Karpas-422 (cell line): ENCODE measurements at regions not wholly inside any gene's neighbourhood (a gene's known extent, or its start where the extent isn't known, plus 50 kb on each side); places are given as distances from the start of the nearest gene placed in this dataset.

Experiments used
- DNase-seq: peaks from one replicate; pipeline ENCODE4 v3.0.0-alpha.2; 2015
- H2AFZ ChIP-seq: fragments of 200-600 bp; sonication (generic); 2 replicates; pipeline ENCODE4 v1.6.1; 2014; ENCODE audit warnings: antibody characterized with exemption, low read length, mixed read lengths
- H3K27ac ChIP-seq: fragments of 200-600 bp; sonication (generic); 2 replicates; pipeline ENCODE4 v1.5.1; 2014; ENCODE audit warnings: mild to moderate bottlenecking, low read length, moderate library complexity
- H3K27me3 ChIP-seq: fragments of 200-600 bp; sonication (generic); 2 replicates; pipeline ENCODE4 v1.6.1; 2014; ENCODE audit warnings: low read length, mixed read lengths
- H3K36me3 ChIP-seq: fragments of 200-600 bp; sonication (generic); 2 replicates; pipeline ENCODE4 v1.6.1; 2014; ENCODE audit warnings: low read length, mixed read lengths; ENCODE audit not compliant: insufficient read depth
- H3K4me1 ChIP-seq: fragments of 200-600 bp; sonication (generic); 2 replicates; pipeline ENCODE4 v1.6.1; 2014; ENCODE audit warnings: mild to moderate bottlenecking, low read length, mixed read lengths
- H3K4me2 ChIP-seq: fragments of 200-600 bp; sonication (generic); 2 replicates; pipeline ENCODE4 v1.6.1; 2014; ENCODE audit warnings: low read length, low read depth, mild to moderate bottlenecking; ENCODE audit not compliant: poor library complexity, severe bottlenecking
- H3K4me3 ChIP-seq: fragments of 200-600 bp; sonication (generic); 2 replicates; pipeline ENCODE4 v1.5.1; 2014; ENCODE audit warnings: mild to moderate bottlenecking, antibody characterized with exemption, low read length, mixed read lengths
- H3K79me2 ChIP-seq: fragments of 200-600 bp; sonication (generic); 2 replicates; pipeline ENCODE4 v1.6.1; 2014; ENCODE audit warnings: mild to moderate bottlenecking, low read length, mixed read lengths
- H3K9ac ChIP-seq: fragments of 200-600 bp; sonication (generic); 2 replicates; pipeline ENCODE4 v1.6.0; 2014; ENCODE audit warnings: low read length
- H3K9me2 ChIP-seq: fragments of 200-600 bp; sonication (generic), shearing (Covaris generic); replicated peaks from 2 replicates; pipeline ENCODE4 v1.6.0; 2014; ENCODE audit warnings: mild to moderate bottlenecking, low read length, moderate library complexity; ENCODE audit not compliant: insufficient read depth
- H3K9me3 ChIP-seq: fragments of 300-700, 200-600 bp; sonication (generic); 2 replicates; pipeline ENCODE4 v1.6.1; 2014; ENCODE audit warnings: low read length, mixed read lengths
- H4K20me1 ChIP-seq: fragments of 200-600 bp; sonication (generic); 2 replicates; pipeline ENCODE4 v1.6.1; 2014; ENCODE audit warnings: mild to moderate bottlenecking, antibody characterized with exemption, low read length, low read depth; ENCODE audit not compliant: insufficient read depth

DNA sequence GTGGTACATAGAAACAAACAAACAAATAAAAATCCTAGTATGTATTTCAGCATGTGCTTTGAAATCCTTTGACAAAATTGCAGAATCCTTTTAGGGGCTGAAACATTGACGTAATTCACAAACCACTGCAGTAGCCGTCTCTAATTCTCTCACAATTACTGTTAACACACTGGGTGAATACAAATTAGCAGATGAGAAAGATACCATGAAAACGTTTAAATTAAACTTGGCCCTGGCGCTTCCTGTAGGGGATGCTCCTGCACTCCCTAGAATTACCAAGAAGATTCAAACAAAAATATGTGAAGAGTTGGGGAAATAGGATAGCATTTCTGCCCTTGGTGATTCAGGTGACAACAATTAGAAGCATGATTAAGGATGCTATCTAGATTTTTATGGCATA lies 772.5 kb upstream of the PRKX start:
- no peaks in the 10 kb centered on the region for H3K9me2 ChIP-seq
- no peak overlapping the region for H3K27ac ChIP-seq
- H3K4me1 ChIP-seq: no peaks in the 10 kb centered on the region
- H3K9me3 ChIP-seq: no peaks in the 10 kb centered on the region
- no peaks in the 10 kb centered on the region for H4K20me1 ChIP-seq
- H3K4me3 ChIP-seq: no peak overlapping the region
- no peak overlapping the region for H2AFZ ChIP-seq
- H3K4me2 ChIP-seq: no peak overlapping the region
- H3K9ac ChIP-seq: no peak overlapping the region
- no peaks in the 10 kb centered on the region for H3K27me3 ChIP-seq
- H3K36me3 ChIP-seq: no peaks in the 10 kb centered on the region
- no peaks in the 10 kb centered on the region for H3K79me2 ChIP-seq
- no peak for DNase-seq

DNA sequence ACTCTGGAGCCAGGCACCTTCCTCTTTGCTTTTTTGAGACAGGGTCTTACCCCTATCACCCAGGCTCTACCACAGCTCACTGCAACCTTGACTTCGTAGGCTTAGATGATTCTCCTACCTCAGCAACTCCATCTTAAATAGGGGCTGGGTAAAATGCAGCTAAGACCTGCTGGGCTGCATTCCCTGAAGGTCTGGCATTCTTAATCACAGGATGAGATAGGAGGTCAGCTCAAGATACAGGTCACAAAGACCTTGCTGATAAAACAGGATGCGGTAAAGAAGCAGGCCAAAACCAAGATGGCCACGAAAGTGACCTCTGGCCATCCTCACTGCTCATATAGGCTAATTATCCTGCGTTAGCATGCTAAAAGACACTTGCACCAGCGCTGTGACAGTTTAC lies 770.8 kb upstream of the PRKX start:
- H2AFZ ChIP-seq: no peak overlapping the region
- H4K20me1 ChIP-seq: no peaks in the 10 kb centered on the region
- no peak for DNase-seq
- H3K9me3 ChIP-seq: no peaks in the 10 kb centered on the region
- no peaks in the 10 kb centered on the region for H3K79me2 ChIP-seq
- H3K9ac ChIP-seq: no peak overlapping the region
- no peak overlapping the region for H3K27ac ChIP-seq
- no peaks in the 10 kb centered on the region for H3K4me1 ChIP-seq
- no peak overlapping the region for H3K4me2 ChIP-seq
- no peaks in the 10 kb centered on the region for H3K36me3 ChIP-seq
- H3K4me3 ChIP-seq: no peak overlapping the region
- no peaks in the 10 kb centered on the region for H3K9me2 ChIP-seq
- H3K27me3 ChIP-seq: no peaks in the 10 kb centered on the region

DNA sequence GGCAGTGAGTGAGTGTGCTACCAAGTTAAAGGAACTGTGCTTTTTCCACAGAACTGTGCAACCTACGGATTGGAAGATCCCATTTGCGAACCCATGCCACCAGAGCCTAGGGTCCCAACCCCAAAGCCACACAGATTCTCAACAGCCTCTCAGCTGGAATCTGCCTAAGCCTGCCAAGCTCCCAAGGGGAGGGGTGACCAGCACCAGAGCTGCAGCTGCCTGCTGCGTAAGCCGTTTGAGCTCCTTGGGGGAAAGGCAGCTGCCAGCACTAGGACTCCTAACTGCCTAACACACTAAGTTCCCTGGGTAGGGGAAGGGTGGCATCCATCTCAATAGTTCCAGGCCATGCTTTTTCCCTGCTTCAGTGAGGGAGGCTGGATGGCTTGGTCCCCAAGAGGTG lies 738.1 kb upstream of the PRKX start:
- no peak for DNase-seq
- H3K4me3 ChIP-seq: no peak overlapping the region
- H3K9ac ChIP-seq: no peak overlapping the region
- no peak overlapping the region for H3K27ac ChIP-seq
- no peaks in the 10 kb centered on the region for H3K9me3 ChIP-seq
- H3K36me3 ChIP-seq: no peaks in the 10 kb centered on the region
- no peaks in the 10 kb centered on the region for H3K9me2 ChIP-seq
- H2AFZ ChIP-seq: no peak overlapping the region
- no peak overlapping the region for H3K4me2 ChIP-seq
- H4K20me1 ChIP-seq: no peaks in the 10 kb centered on the region
- H3K27me3 ChIP-seq: no peaks in the 10 kb centered on the region
- peaks cover 7% of the 10 kb centered on the region for H3K4me1 ChIP-seq
- no peaks in the 10 kb centered on the region for H3K79me2 ChIP-seq

DNA sequence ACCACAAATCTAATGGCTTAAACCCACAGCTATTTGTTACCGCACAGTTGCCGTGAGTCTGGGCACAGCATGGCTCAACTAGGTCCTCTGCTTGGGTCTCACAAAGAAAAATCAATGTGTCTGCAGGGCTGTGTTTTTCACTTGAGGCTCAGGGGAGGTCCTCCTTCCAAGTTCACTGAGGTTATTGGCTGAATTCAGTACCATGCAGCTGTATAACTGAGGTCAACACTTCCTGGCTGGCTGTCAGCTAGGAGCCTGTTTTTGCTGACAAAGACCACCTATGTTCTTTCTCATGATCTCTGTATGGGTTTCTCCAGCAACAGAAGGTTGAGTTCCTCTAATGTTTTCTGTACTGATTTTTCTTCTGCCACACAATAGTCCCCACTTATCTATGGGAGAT lies 736.7 kb upstream of the PRKX start:
- Histone ChIP-seq H2AFZ (no peak overlapping the region), H3K27ac (no peak overlapping the region), H4K20me1 (no peaks in the 10 kb centered on the region)

DNA sequence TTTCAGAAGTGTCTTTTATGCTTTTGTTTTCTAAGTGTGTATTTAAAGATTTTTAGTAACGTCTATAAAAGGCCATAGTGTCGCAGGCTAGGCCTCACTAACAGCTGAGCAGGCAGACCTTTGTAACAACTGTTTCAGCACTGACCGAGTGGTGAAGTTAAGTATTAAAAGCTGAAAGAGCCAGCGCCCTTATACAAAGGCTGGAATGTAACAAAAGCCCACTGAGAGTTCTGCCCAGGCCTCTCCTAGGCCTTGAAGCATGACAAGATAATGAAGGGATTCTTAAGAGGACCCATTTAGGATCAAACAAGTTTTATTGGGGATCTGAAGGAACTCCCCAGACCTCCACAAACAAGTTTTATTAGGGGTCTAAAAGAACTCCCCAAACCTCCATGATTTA lies 722.5 kb upstream of the PRKX start:
- Histone ChIP-seq H3K27ac (no peak overlapping the region), H3K4me2 (no peak overlapping the region), H3K4me1 (no peaks in the 10 kb centered on the region), H3K79me2 (no peaks in the 10 kb centered on the region), H3K9ac (no peak overlapping the region), H4K20me1 (no peaks in the 10 kb centered on the region), H3K9me2 (0 out of 2 replicates have a peak, but pooled peaks cover 5% of the 10 kb centered on the region), H3K27me3 (no peaks in the 10 kb centered on the region), H3K9me3 (no peaks in the 10 kb centered on the region), H3K4me3 (no peak overlapping the region), H2AFZ (no peak overlapping the region), H3K36me3 (no peaks in the 10 kb centered on the region)
- no peak for DNase-seq

More for the DNA sequence above, 736.7 kb upstream of the PRKX start:
- H3K79me2 ChIP-seq: no peaks in the 10 kb centered on the region
- no peaks in the 10 kb centered on the region for H3K9me2 ChIP-seq
- no peak overlapping the region for H3K4me2 ChIP-seq
- no peak overlapping the region for H3K9ac ChIP-seq
- DNase-seq: no peak
- H3K27me3 ChIP-seq: no peaks in the 10 kb centered on the region
- H3K9me3 ChIP-seq: no peaks in the 10 kb centered on the region
- no peaks in the 10 kb centered on the region for H3K36me3 ChIP-seq
- no peak overlapping the region for H3K4me3 ChIP-seq
- peaks cover 7% of the 10 kb centered on the region for H3K4me1 ChIP-seq

DNA sequence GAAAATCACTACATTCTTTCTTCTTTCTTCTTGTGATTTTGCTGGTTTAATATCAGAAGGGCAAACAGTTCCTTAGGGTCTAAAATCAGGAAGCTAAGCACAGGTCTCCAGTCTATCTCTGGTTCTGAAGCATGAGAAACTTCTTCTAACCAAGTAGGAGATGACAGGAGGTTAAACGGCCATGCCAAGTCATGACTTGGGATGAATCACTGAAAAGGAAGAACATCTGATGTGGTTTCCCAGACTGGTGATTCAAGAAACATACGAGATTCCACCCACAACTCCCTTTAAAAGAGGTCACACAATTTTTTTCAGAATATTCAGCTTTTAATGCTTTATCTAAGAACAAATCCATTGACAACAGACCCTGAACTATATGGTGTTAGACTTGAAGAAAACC lies 684.0 kb upstream of the PRKX start:
- Histone ChIP-seq H3K4me1 (no peaks in the 10 kb centered on the region), H3K9ac (no peak overlapping the region), H2AFZ (no peak overlapping the region), H3K9me2 (no peaks in the 10 kb centered on the region; the same call in 1 of the 2 replicates), H3K4me3 (no peak overlapping the region), H3K36me3 (no peaks in the 10 kb centered on the region), H3K4me2 (no peak overlapping the region), H4K20me1 (no peaks in the 10 kb centered on the region), H3K9me3 (no peaks in the 10 kb centered on the region), H3K27ac (no peak overlapping the region), H3K79me2 (no peaks in the 10 kb centered on the region), H3K27me3 (0 out of 2 replicates have a peak, but pooled peaks cover 4% of the 10 kb centered on the region)
- DNase-seq: no peak

DNA sequence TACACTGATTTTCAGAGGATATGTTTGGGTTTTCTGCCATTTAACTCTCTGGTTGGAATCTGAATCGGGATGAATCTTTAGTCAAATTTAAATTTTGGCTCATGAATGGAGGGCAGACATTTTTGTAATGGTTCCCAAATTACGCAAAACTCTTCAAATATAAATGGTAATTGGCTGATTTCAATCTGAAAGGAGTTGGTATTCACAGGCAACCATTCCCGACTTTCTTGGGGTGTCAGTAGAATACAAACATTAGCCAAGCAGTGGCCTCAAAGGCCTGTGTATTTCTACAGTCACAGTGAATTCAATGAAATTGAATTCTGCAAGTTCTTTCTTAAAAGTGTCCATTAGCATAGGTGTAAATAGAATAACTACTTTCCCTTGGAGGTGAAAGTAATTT lies 668.8 kb upstream of the PRKX start:
- H3K9me3 ChIP-seq: no peaks in the 10 kb centered on the region
- no peak overlapping the region for H3K27ac ChIP-seq
- H3K79me2 ChIP-seq: no peaks in the 10 kb centered on the region
- DNase-seq: no peak
- no peak overlapping the region for H3K9ac ChIP-seq
- no peak overlapping the region for H2AFZ ChIP-seq
- H3K4me3 ChIP-seq: no peak overlapping the region
- H3K27me3 ChIP-seq: no peaks in the 10 kb centered on the region
- no peaks in the 10 kb centered on the region for H4K20me1 ChIP-seq
- no peaks in the 10 kb centered on the region for H3K9me2 ChIP-seq
- no peaks in the 10 kb centered on the region for H3K36me3 ChIP-seq
- no peak overlapping the region for H3K4me2 ChIP-seq
- no peaks in the 10 kb centered on the region for H3K4me1 ChIP-seq

DNA sequence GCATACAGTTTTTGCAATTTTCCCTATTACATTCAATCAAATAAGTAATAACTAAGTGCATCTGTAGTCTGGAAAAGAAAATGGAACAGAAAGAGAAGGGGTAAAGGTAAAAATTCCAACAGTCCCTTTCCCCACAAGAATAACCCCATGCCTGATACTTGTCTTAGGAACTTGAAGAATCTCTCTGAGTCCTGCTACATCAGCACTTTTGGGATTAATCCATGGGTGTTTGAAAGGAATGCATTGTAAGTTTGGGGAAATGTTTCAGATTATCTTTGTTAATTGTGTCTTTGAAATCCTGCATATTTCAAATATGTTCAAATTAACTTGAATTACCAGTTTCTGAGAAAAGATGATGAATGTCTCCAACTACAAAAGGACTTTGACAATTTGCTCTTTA lies 667.3 kb upstream of the PRKX start:
- Histone ChIP-seq H3K27ac (no peak overlapping the region), H3K36me3 (no peaks in the 10 kb centered on the region), H3K4me2 (no peak overlapping the region), H3K9me2 (no peaks in the 10 kb centered on the region), H3K27me3 (no peaks in the 10 kb centered on the region), H3K4me3 (no peak overlapping the region), H3K79me2 (no peaks in the 10 kb centered on the region), H3K4me1 (no peaks in the 10 kb centered on the region), H2AFZ (no peak overlapping the region), H3K9me3 (no peaks in the 10 kb centered on the region), H4K20me1 (no peaks in the 10 kb centered on the region), H3K9ac (no peak overlapping the region)
- no peak for DNase-seq

DNA sequence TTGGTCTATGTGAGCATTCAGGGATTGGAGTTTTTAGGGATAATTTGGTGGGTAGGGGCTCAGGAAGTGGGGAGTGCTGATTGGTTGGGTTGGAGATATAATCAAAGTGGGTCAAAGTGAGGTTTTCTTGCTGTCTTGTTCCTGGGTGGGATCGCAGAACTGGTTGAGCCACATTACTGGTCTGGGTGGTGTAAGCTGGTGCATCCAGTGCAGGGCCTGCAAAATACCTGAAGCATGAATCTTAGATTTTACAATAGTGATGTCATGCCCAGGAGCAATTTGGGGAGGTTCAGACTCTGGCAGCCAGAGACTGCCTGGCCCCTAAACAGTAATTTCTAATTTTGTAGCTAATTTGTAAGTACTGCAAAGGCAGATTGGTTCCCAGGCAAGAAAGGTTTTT lies 665.6 kb upstream of the PRKX start:
- no peaks in the 10 kb centered on the region for H3K9me2 ChIP-seq
- H3K9ac ChIP-seq: no peak overlapping the region
- no peaks in the 10 kb centered on the region for H3K79me2 ChIP-seq
- no peak overlapping the region for H3K4me2 ChIP-seq
- no peak overlapping the region for H3K27ac ChIP-seq
- H3K27me3 ChIP-seq: no peaks in the 10 kb centered on the region
- no peak overlapping the region for H3K4me3 ChIP-seq
- no peaks in the 10 kb centered on the region for H3K9me3 ChIP-seq
- DNase-seq: no peak
- no peaks in the 10 kb centered on the region for H3K36me3 ChIP-seq
- H2AFZ ChIP-seq: no peak overlapping the region
- no peaks in the 10 kb centered on the region for H3K4me1 ChIP-seq
- no peaks in the 10 kb centered on the region for H4K20me1 ChIP-seq
